ENCODE measurements at regions not wholly inside any gene's neighbourhood (a gene's known extent, or its start where the extent isn't known, plus 50 kb on each side); places are given as distances from the start of the nearest gene placed in this dataset.

- intact Hi-C loops (cut with DNase I): no loop called here
- ATAC-seq (no peak), DNase-seq (ENCODE audit: low spot score) (no peak)
Measured at GRCh38 chr18:68085251-68085650, 568.7 kb upstream of the DSEL start.

- intact Hi-C loops (cut with DNase I): no loop called here
- no peak for DNase-seq (ENCODE audit: low spot score)
- no peak for ATAC-seq
Measured at GRCh38 chr18:68083776-68084175, 567.3 kb upstream of the DSEL start.

- intact Hi-C loops (cut with DNase I): no loop called here
Measured at GRCh38 chr18:68083131-68083530, 566.6 kb upstream of the DSEL start.

GRCh38 chr18:68072744-68073143, 556.2 kb upstream of the DSEL start:
- DNase-seq (ENCODE audit: low spot score): no peak
- ATAC-seq: no peak
- intact Hi-C loops (cut with DNase I): no loop called here

More at GRCh38 chr18:68083131-68083530, 566.6 kb upstream of the DSEL start:
- ATAC-seq (no peak), DNase-seq (ENCODE audit: low spot score) (no peak)

GRCh38 chr18:68060871-68061270, 544.4 kb upstream of the DSEL start:
- DNase-seq (ENCODE audit: low spot score): no peak
- no peak for ATAC-seq
- intact Hi-C loops (cut with DNase I): no loop called here

- ATAC-seq: no peak
- intact Hi-C loops (cut with DNase I): no loop called here
- no peak for DNase-seq (ENCODE audit: low spot score)
Measured at GRCh38 chr18:68056936-68057335, 540.4 kb upstream of the DSEL start.

- intact Hi-C loops (cut with DNase I): no loop called here
- ATAC-seq: no peak
Measured at GRCh38 chr18:68054669-68055068, 538.1 kb upstream of the DSEL start.

GRCh38 chr18:68053290-68053689, 536.8 kb upstream of the DSEL start:
- DNase-seq (ENCODE audit: low spot score): no peak
- intact Hi-C loops (cut with DNase I): no loop called here

More at GRCh38 chr18:68054669-68055068, 538.1 kb upstream of the DSEL start:
- no peak for DNase-seq (ENCODE audit: low spot score)

GRCh38 chr18:68041327-68041726, 524.8 kb upstream of the DSEL start:
- intact Hi-C loops (cut with DNase I): no loop called here
- DNase-seq (ENCODE audit: low spot score): no peak
- ATAC-seq: no peak

More at GRCh38 chr18:68053290-68053689, 536.8 kb upstream of the DSEL start:
- ATAC-seq: no peak

- ATAC-seq (no peak), DNase-seq (ENCODE audit: low spot score) (no peak)
- intact Hi-C loops (cut with DNase I): no loop called here
Measured at GRCh38 chr18:68040198-68040597, 523.7 kb upstream of the DSEL start.

- ATAC-seq: no peak
- intact Hi-C loops (cut with DNase I): no loop called here
- DNase-seq (ENCODE audit: low spot score): no peak
Measured at GRCh38 chr18:68035774-68036522, 519.4 kb upstream of the DSEL start.

- intact Hi-C loops (cut with DNase I): no loop called here
- peak; percentile 73 for ATAC-seq
- DNase-seq (ENCODE audit: low spot score): no peak
Measured at GRCh38 chr18:68034296-68034695, 517.8 kb upstream of the DSEL start.

GRCh38 chr18:68033466-68033865, 516.9 kb upstream of the DSEL start:
- no peak for ATAC-seq
- no peak for DNase-seq (ENCODE audit: low spot score)
- intact Hi-C loops (cut with DNase I): no loop called here

GRCh38 chr18:68024716-68025115, 508.2 kb upstream of the DSEL start:
- DNase-seq (ENCODE audit: low spot score): no peak
- intact Hi-C loops (cut with DNase I): no loop called here
- ATAC-seq: peak; percentile 82

- ATAC-seq (no peak), DNase-seq (ENCODE audit: low spot score) (no peak)
- intact Hi-C loops (cut with DNase I): no loop called here
Measured at GRCh38 chr18:68017385-68017784, 500.9 kb upstream of the DSEL start.

- intact Hi-C loops (cut with DNase I): no loop called here
- no peak for ATAC-seq
- no peak for DNase-seq (ENCODE audit: low spot score)
Measured at GRCh38 chr18:67997496-67997895, 481.0 kb upstream of the DSEL start.

- no peak for ATAC-seq
- DNase-seq (ENCODE audit: low spot score): no peak
- intact Hi-C loops (cut with DNase I): no loop called here
Measured at GRCh38 chr18:67995769-67996168, 479.2 kb upstream of the DSEL start.

- intact Hi-C loops (cut with DNase I): no loop called here
- ATAC-seq: no peak
- DNase-seq (ENCODE audit: low spot score): no peak
Measured at GRCh38 chr18:67980241-67980640, 463.7 kb upstream of the DSEL start.

- intact Hi-C loops (cut with DNase I): no loop called here
- ATAC-seq (no peak), DNase-seq (ENCODE audit: low spot score) (no peak)
Measured at GRCh38 chr18:67977067-67977616, 460.6 kb upstream of the DSEL start.

- DNase-seq (ENCODE audit: low spot score): no peak
- intact Hi-C loops (cut with DNase I): no loop called here
- no peak for ATAC-seq
Measured at GRCh38 chr18:67973916-67974315, 457.4 kb upstream of the DSEL start.

GRCh38 chr18:67969458-67969857, 452.9 kb upstream of the DSEL start:
- ATAC-seq: no peak
- no peak for DNase-seq (ENCODE audit: low spot score)
- intact Hi-C loops (cut with DNase I): no loop called here
